Sigmoid colon (tissue), 6 donors: ENCODE measurements at regions not wholly inside any gene's neighbourhood (a gene's known extent, or its start where the extent isn't known, plus 50 kb on each side); places are given as distances from the start of the nearest gene placed in this dataset.

Experiments
- DNase-seq: peaks from one replicate; pipeline ENCODE4 v3.0.0-alpha.2; 2019
- H3K27ac ChIP-seq, 4 donors: fragments of 200-600 bp; sonication (generic); one replicate each; pipeline ENCODE4 v1.5.1; 2016 to 2019; ENCODE audit warnings: mild to moderate bottlenecking in 1 of 4
- H3K27me3 ChIP-seq, 3 donors: fragments of 200-600 bp; sonication (generic); one replicate each; pipeline ENCODE4 v1.5.1; 2019; ENCODE audit warnings: mild to moderate bottlenecking in 1 of 3
- H3K36me3 ChIP-seq, 4 donors: fragments of 200-600 bp; sonication (generic); one replicate each; pipeline ENCODE4 v1.5.1; 2016 to 2019
- H3K4me1 ChIP-seq, 4 donors: fragments of 200-600 bp; sonication (generic); one replicate each; pipeline ENCODE4 v1.5.1; 2017 to 2019
- H3K4me3 ChIP-seq, 4 donors: fragments of 200-600 bp; sonication (generic); one replicate each; pipeline ENCODE4 v1.5.1; 2017 to 2019; ENCODE audit warnings: mild to moderate bottlenecking in 2 of 4, moderate library complexity in 1 of 4
- H3K9me3 ChIP-seq, 4 donors: fragments of 200-600 bp in 3 of 4; sonication (generic) in 3 of 4; one replicate each; pipeline versions ENCODE4 v1.5.1 to v1.6.1; 2013 to 2019
- EP300 ChIP-seq, 4 donors: sonication (generic); formaldehyde crosslinking; IDR thresholded peaks; one replicate each; pipeline ENCODE4 v1.6.1; 2017; ENCODE audit warnings: antibody characterized with exemption in 4 of 4
- POLR2A ChIP-seq, 2 donors: fragments of 450-650 bp; IDR thresholded peaks; one replicate each; pipeline ENCODE4 v1.6.1; 2016; ENCODE audit warnings: antibody characterized with exemption in 2 of 2, mild to moderate bottlenecking in 2 of 2, moderate library complexity in 2 of 2
- POLR2AphosphoS5 ChIP-seq, 4 donors: sonication (generic); formaldehyde crosslinking; IDR thresholded peaks; one replicate each; pipeline ENCODE4 v1.6.1; 2017; ENCODE audit warnings: antibody characterized with exemption in 4 of 4
- WGBS, 2 donors: extraction: QIAGEN DNeasy Blood & Tissue Kit; methylation state at CpG; one replicate each; pipeline ENCODE4 v1.1.7; 2013; 5-methylcytosine and 5-hydroxymethylcytosine counted together
- intact Hi-C: fragments of 100-400 bp; cut with DNase I; formaldehyde crosslinking; loops from one replicate; pipeline ENCODE4 v1.15.1; 2023
- TF ChIP-seq, protein P1 (sequence below), 4 experiments: fragments of 450-650 bp in 3 of 4; fragments of 200-600 bp in 1 of 4; IDR thresholded peaks; one replicate each; pipeline ENCODE4 v1.5.1; 2016 to 2019; ENCODE audit warnings: antibody characterized with exemption in 4 of 4, mild to moderate bottlenecking in 3 of 4, moderate library complexity in 2 of 4
- donor health status: healthy with polysubstance abuse.
- donor health status: healthy.

DNA sequence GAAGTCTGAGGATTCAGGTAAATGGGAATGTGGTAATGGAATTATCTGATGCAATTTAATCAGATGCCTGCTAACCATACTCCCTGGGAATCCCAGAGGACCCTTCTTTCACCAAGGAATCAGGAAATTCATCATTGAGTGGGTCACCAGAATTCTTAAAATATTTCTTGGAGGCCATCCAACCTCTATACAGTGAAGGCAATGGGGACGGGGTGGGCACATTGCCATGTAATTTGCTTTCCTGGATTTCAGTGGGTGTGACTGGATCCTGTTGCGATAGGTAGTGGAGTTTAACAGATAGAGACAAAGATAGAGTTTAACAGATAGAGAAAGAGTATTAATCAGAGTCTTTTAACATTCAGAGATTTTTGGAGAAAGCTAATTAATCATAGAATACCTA is 394.4 kb downstream of the DAD1 start:
- no peaks in the 10 kb centered on the region for H3K36me3 ChIP-seq
- no peaks in the 10 kb centered on the region for H3K4me1 ChIP-seq
- TF ChIP-seq EP300 (IDR thresholded peaks at IDR 0.05) (no peak), POLR2AphosphoS5 (IDR thresholded peaks at IDR 0.05) (no peak), POLR2A (IDR thresholded peaks at IDR 0.05) (no peak)
- TF ChIP-seq, protein P1, sequence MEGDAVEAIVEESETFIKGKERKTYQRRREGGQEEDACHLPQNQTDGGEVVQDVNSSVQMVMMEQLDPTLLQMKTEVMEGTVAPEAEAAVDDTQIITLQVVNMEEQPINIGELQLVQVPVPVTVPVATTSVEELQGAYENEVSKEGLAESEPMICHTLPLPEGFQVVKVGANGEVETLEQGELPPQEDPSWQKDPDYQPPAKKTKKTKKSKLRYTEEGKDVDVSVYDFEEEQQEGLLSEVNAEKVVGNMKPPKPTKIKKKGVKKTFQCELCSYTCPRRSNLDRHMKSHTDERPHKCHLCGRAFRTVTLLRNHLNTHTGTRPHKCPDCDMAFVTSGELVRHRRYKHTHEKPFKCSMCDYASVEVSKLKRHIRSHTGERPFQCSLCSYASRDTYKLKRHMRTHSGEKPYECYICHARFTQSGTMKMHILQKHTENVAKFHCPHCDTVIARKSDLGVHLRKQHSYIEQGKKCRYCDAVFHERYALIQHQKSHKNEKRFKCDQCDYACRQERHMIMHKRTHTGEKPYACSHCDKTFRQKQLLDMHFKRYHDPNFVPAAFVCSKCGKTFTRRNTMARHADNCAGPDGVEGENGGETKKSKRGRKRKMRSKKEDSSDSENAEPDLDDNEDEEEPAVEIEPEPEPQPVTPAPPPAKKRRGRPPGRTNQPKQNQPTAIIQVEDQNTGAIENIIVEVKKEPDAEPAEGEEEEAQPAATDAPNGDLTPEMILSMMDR (IDR thresholded peaks at IDR 0.05): no peak
- intact Hi-C loops: no loop called here
- H3K9me3 ChIP-seq: no peaks in the 10 kb centered on the region
- no peak overlapping the region for H3K4me3 ChIP-seq
- no peak overlapping the region for H3K27ac ChIP-seq
- WGBS, 2 donors: 17 to 60% methylated on average over 2 of the region's 2 CpGs
- H3K27me3 ChIP-seq: no peaks in the 10 kb centered on the region
- DNase-seq: no peak

DNA sequence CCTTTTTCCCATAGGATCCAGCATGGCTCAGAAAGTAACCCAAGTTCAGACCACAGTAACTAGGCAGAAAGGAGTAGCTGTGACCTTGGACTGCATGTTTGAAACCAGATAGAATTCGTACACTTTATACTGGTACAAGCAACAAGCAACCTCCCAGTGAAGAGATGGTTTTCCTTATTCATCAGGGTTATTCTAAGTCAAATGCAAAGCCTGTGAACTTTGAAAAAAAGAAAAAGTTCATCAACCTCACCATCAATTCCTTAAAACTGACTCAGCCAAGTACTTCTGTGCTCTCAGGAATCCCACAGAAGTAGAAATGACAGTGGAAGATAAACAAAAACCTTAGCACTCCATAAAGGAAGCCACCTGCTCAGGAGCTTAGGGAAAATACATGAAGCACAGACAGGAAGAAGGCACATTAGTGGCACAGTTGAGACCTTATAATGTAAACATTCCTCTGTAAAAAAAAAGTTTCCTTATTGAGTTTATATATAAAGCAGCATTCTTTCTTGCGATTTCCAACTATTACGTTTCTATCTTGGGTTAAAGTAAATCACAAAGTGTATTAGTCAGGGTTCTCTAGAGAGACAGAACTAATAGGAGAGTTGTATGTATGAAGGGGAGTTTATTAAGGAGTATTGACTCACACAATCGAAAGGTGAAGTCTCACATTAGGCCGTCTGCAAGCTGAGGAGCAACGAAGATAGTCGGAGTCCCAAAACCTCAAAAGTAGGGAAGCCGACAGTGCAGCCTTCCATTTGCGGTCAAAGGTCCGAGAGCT is 398.4 kb downstream of the DAD1 start:
- Histone ChIP-seq H3K4me3 (no peak overlapping the region), H3K27ac (no peak overlapping the region), H3K9me3 (no peaks in the 10 kb centered on the region), H3K27me3 (no peaks in the 10 kb centered on the region), H3K4me1 (no peaks in the 10 kb centered on the region), H3K36me3 (no peaks in the 10 kb centered on the region)
- WGBS, 2 donors: 69 to 82% methylated on average over 10 of the region's 10 CpGs
- intact Hi-C loops: no loop called here
- TF ChIP-seq EP300 (IDR thresholded peaks at IDR 0.05): no peak
- no peak for TF ChIP-seq POLR2AphosphoS5 (IDR thresholded peaks at IDR 0.05)
- no peak for TF ChIP-seq POLR2A (IDR thresholded peaks at IDR 0.05)
- TF ChIP-seq, protein P1 (IDR thresholded peaks at IDR 0.05): no peak
- DNase-seq: no peak

GRCh38 chr14:22189881-22190280 is 399.1 kb downstream of the DAD1 start:
- TF ChIP-seq, protein P1 (IDR thresholded peaks at IDR 0.05): no peak
- TF ChIP-seq POLR2A (IDR thresholded peaks at IDR 0.05) (no peak), POLR2AphosphoS5 (IDR thresholded peaks at IDR 0.05) (no peak), EP300 (IDR thresholded peaks at IDR 0.05) (no peak)
- H3K9me3 ChIP-seq: no peaks in the 10 kb centered on the region
- WGBS, 2 donors: 87 to 90% methylated on average over 3 of the region's 3 CpGs

GRCh38 chr14:22188318-22188717 is 400.7 kb downstream of the DAD1 start:
- no peak for DNase-seq

More at GRCh38 chr14:22189881-22190280, 399.1 kb downstream of the DAD1 start:
- no peaks in the 10 kb centered on the region for H3K4me1 ChIP-seq
- no peak for DNase-seq
- H3K4me3 ChIP-seq: no peak overlapping the region
- H3K27ac ChIP-seq: no peak overlapping the region
- no peaks in the 10 kb centered on the region for H3K36me3 ChIP-seq
- no peaks in the 10 kb centered on the region for H3K27me3 ChIP-seq
- intact Hi-C loops: no loop called here

GRCh38 chr14:22185789-22186188 is 403.2 kb downstream of the DAD1 start:
- no peaks in the 10 kb centered on the region for H3K4me1 ChIP-seq
- intact Hi-C loops: no loop called here
- TF ChIP-seq EP300 (IDR thresholded peaks at IDR 0.05) (no peak), POLR2AphosphoS5 (IDR thresholded peaks at IDR 0.05) (no peak), POLR2A (IDR thresholded peaks at IDR 0.05) (no peak)
- TF ChIP-seq, protein P1 (IDR thresholded peaks at IDR 0.05): no peak
- no peaks in the 10 kb centered on the region for H3K36me3 ChIP-seq
- H3K4me3 ChIP-seq: no peak overlapping the region
- no peaks in the 10 kb centered on the region for H3K9me3 ChIP-seq
- no peaks in the 10 kb centered on the region for H3K27me3 ChIP-seq
- 78 to 92% methylated on average over 3 of the region's 3 CpGs for WGBS, 2 donors
- no peak overlapping the region for H3K27ac ChIP-seq
- no peak for DNase-seq

More at GRCh38 chr14:22188318-22188717, 400.7 kb downstream of the DAD1 start:
- Histone ChIP-seq H3K27ac (no peak overlapping the region), H3K27me3 (no peaks in the 10 kb centered on the region), H3K36me3 (no peaks in the 10 kb centered on the region), H3K4me3 (no peak overlapping the region), H3K9me3 (no peaks in the 10 kb centered on the region), H3K4me1 (no peaks in the 10 kb centered on the region)
- no peak for TF ChIP-seq POLR2AphosphoS5 (IDR thresholded peaks at IDR 0.05)
- intact Hi-C loops: no loop called here
- WGBS, 2 donors: 89 to 94% methylated on average over 4 of the region's 4 CpGs
